Calu3 (cell line): ENCODE measurements at regions not wholly inside any gene's neighbourhood (a gene's known extent, or its start where the extent isn't known, plus 50 kb on each side); places are given as distances from the start of the nearest gene placed in this dataset.

ENCODE experiments used
- BruUV-seq: library from RNA; stranded (reverse); fragments of 400-500 nt; replicated peaks from 2 replicates; lab custom pipeline; 2021; lab: Mats Ljungman, UMichigan
- CTCF ChIA-PET: fragments of 300-600 bp; sonication (Branson Sonifier 250); formaldehyde crosslinking; loops from one replicate; lab custom pipeline; 2022; ENCODE audit warnings: antibody characterized with exemption; lab: Charles Lee
- DNase-seq: peaks from one replicate; pipeline ENCODE4 v3.0.0; 2022
- H3K27ac Mint-ChIP-seq: one replicate; pipeline ENCODE4 v1.8.0; 2022; ENCODE audit warnings: mixed read lengths; ENCODE audit not compliant: unreplicated experiment
- H3K27me3 Mint-ChIP-seq: one replicate; pipeline ENCODE4 v1.8.0; 2022; ENCODE audit warnings: mixed read lengths; ENCODE audit not compliant: unreplicated experiment
- H3K36me3 Mint-ChIP-seq: one replicate; pipeline ENCODE4 v1.8.0; 2022; ENCODE audit warnings: mild to moderate bottlenecking, moderate library complexity, mixed read lengths; ENCODE audit not compliant: insufficient read depth, unreplicated experiment
- H3K4me1 Mint-ChIP-seq: one replicate; pipeline ENCODE4 v1.8.0; 2022; ENCODE audit warnings: mild to moderate bottlenecking, low read depth, mixed read lengths; ENCODE audit not compliant: unreplicated experiment
- H3K4me3 Mint-ChIP-seq: one replicate; pipeline ENCODE4 v1.8.0; 2022; ENCODE audit warnings: mild to moderate bottlenecking, low read depth, moderate library complexity, mixed read lengths; ENCODE audit not compliant: unreplicated experiment
- H3K9me3 Mint-ChIP-seq: one replicate; pipeline ENCODE4 v1.8.0; 2022; ENCODE audit warnings: low read depth, mixed read lengths; ENCODE audit not compliant: unreplicated experiment
- intact Hi-C: fragments of 100-400 bp; cut with micrococcal nuclease; formaldehyde crosslinking; loops from one replicate; pipeline ENCODE4 v1.10.0; 2022; ENCODE audit not compliant: unreplicated experiment
- TF ChIP-seq, protein P1 (sequence below): fragments of 200-600 bp; IDR thresholded peaks from one replicate; pipeline ENCODE4 v1.8.0; 2022; ENCODE audit warnings: antibody characterized with exemption; ENCODE audit not compliant: unreplicated experiment

DNA sequence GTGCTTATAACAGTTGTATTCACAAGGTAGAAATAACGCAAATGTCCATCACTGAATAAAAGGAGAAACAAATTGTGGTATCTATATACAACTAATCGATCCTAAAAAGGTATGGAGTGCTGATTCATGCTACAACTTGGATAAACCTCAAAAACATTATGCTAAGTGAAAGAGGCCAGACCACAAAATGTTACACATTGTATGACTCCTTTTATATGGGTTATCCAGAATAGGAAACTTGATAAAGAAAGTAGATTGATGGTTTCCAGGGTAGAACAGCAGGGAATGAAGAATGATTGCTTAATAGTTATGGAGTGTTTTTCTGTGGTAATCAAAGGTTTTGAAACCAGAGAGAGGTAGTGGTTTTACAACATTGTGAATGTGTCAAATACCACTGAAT, 432.2 kb upstream of the TRIB2 start:
- Mint-ChIP-seq H3K36me3 (no peaks in the 10 kb centered on the region), H3K9me3 (no peaks in the 10 kb centered on the region), H3K4me1 (no peaks in the 10 kb centered on the region), H3K27me3 (no peaks in the 10 kb centered on the region), H3K4me3 (no peak overlapping the region), H3K27ac (no peak overlapping the region)
- TF ChIP-seq, protein P1, sequence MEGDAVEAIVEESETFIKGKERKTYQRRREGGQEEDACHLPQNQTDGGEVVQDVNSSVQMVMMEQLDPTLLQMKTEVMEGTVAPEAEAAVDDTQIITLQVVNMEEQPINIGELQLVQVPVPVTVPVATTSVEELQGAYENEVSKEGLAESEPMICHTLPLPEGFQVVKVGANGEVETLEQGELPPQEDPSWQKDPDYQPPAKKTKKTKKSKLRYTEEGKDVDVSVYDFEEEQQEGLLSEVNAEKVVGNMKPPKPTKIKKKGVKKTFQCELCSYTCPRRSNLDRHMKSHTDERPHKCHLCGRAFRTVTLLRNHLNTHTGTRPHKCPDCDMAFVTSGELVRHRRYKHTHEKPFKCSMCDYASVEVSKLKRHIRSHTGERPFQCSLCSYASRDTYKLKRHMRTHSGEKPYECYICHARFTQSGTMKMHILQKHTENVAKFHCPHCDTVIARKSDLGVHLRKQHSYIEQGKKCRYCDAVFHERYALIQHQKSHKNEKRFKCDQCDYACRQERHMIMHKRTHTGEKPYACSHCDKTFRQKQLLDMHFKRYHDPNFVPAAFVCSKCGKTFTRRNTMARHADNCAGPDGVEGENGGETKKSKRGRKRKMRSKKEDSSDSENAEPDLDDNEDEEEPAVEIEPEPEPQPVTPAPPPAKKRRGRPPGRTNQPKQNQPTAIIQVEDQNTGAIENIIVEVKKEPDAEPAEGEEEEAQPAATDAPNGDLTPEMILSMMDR = no peak
- no peak for DNase-seq
- intact Hi-C loops = no loop called here
- CTCF ChIA-PET = no interaction called here
- no TSS peak for BruUV-seq

DNA sequence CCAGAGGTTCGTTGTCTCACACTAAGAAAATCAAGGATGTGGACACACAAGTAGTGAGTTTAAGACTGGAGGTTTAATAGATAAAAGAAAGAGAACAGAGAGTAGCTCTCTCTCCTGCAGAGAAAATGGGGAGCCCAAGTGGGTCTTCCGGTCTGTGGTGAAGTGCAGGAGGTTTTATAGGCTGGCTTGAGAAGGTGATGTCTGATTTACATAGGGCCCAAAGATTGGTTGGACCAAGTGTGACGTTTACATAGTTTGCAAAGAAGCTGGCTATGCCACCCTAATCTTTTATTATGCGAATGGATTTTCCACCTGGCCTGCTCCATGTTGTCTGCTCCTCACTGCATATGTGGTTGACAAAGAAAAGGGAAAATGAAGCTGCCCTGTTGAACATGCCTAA, 430.4 kb upstream of the TRIB2 start:
- CTCF ChIA-PET = no interaction called here
- TF ChIP-seq, protein P1 = no peak
- Mint-ChIP-seq H3K4me1 (no peaks in the 10 kb centered on the region), H3K4me3 (no peak overlapping the region), H3K36me3 (no peaks in the 10 kb centered on the region), H3K27ac (no peak overlapping the region), H3K9me3 (no peaks in the 10 kb centered on the region), H3K27me3 (no peaks in the 10 kb centered on the region)
- intact Hi-C loops = no loop called here
- no peak for DNase-seq
- no TSS peak for BruUV-seq

DNA sequence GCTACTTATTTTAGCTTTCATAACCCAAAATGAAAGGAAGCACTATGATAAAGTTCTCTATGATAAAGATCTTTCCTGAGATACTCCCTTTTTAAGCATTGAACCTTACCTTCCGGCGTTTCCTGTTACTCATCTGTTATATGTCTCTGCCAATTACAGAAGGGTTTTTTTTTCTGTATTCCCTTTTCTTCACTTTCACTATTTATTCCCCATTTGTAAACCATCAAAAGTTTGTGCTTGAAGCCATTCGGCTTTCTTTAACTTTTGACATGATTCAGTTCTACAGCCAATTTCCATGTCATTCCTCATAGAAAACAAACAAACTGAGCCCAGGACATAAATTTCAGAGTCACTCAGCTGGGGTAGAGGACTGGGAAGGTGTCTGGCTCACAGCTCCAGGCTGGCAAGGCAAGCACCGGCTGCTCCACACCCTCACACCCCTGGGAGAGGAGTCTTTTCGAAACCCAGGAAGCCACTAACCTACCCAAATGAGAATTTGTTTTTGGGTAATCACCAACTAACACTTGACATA, 429.4 kb upstream of the TRIB2 start:
- BruUV-seq = no TSS peak
- TF ChIP-seq, protein P1 = no peak
- CTCF ChIA-PET = no interaction called here
- DNase-seq = no peak
- no peaks in the 10 kb centered on the region for H3K4me1 Mint-ChIP-seq
- H3K9me3 Mint-ChIP-seq = no peaks in the 10 kb centered on the region
- no peaks in the 10 kb centered on the region for H3K36me3 Mint-ChIP-seq
- intact Hi-C loops = no loop called here
- no peaks in the 10 kb centered on the region for H3K27me3 Mint-ChIP-seq
- no peak overlapping the region for H3K4me3 Mint-ChIP-seq
- no peak overlapping the region for H3K27ac Mint-ChIP-seq

DNA sequence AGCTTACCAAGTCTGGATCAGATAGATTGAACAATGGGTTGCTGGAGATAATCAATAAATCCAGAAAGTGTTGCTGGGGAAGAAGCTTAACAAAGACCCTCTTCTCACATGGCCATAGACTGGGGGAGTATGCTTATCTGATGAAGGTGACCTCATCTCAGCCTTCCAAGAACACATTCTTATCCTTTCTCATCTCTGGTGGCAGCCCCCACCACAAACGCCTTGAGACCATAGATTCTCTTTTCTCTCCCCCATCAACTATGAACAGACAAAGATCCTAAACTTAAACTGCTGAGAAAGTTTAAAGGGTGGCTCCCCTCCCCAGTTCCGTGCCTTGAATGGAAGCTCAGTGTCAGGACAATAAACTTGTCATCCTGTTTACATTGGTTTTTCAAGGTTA, 428.7 kb upstream of the TRIB2 start:
- Mint-ChIP-seq H3K27me3 (no peaks in the 10 kb centered on the region), H3K27ac (no peak overlapping the region), H3K4me1 (no peaks in the 10 kb centered on the region), H3K4me3 (no peak overlapping the region), H3K9me3 (no peaks in the 10 kb centered on the region), H3K36me3 (no peaks in the 10 kb centered on the region)
- no TSS peak for BruUV-seq
- no peak for DNase-seq
- TF ChIP-seq, protein P1 = no peak
- intact Hi-C loops = no loop called here
- CTCF ChIA-PET = no interaction called here
